Thyroid gland (tissue), 4 donors: ENCODE measurements at regions not wholly inside any gene's neighbourhood (a gene's known extent, or its start where the extent isn't known, plus 50 kb on each side); places are given as distances from the start of the nearest gene placed in this dataset. TPM values are rescaled to one million over a fixed set of nuclear protein-coding genes. Genes with fewer than 3 reads are reported as not detected.
"Not testable (repeated sequence)": the region's sequence is repeated elsewhere in the genome, so short reads cannot be mapped to it uniquely, and the experiment has no call there.

Experiments used
- DNase-seq, 2 donors: peaks; one replicate each; pipeline ENCODE4 v3.0.0-alpha.2; 2019
- H3K27ac ChIP-seq, 3 donors: fragments of 200-600 bp; sonication (generic); 1 replicate in 2 of 3; 2 replicates in 1 of 3; pipeline ENCODE4 v1.5.1; 2016 to 2019; ENCODE audit warnings: mild to moderate bottlenecking in 1 of 3, moderate library complexity in 1 of 3
- H3K27me3 ChIP-seq: fragments of 200-600 bp; sonication (generic); one replicate; pipeline ENCODE4 v1.5.1; 2019
- H3K36me3 ChIP-seq, 2 donors: fragments of 200-600 bp; sonication (generic); one replicate each; pipeline ENCODE4 v1.5.1; 2016 to 2019
- H3K4me1 ChIP-seq, 2 donors: fragments of 200-600 bp; sonication (generic); one replicate each; pipeline ENCODE4 v1.5.1; 2017 to 2019
- H3K4me3 ChIP-seq, 3 donors: fragments of 200-600 bp; sonication (generic); replicated peaks in 1 of 3; 1 replicate in 2 of 3; 2 replicates in 1 of 3; pipeline ENCODE4 v1.5.1; 2016; ENCODE audit warnings: mild to moderate bottlenecking in 1 of 3
- H3K9me3 ChIP-seq: fragments of 200-600 bp; sonication (generic); one replicate; pipeline ENCODE4 v1.5.1; 2017
- CTCF ChIP-seq, 6 experiments: fragments of 200-600 bp in 3 of 6; fragments of 450-650 bp in 3 of 6; sonication (generic) in 3 of 6; IDR thresholded peaks; one replicate each; pipeline ENCODE4 v1.5.1; 2016 to 2019; ENCODE audit warnings: antibody characterized with exemption in 6 of 6, mild to moderate bottlenecking in 2 of 6, inconsistent platforms in 1 of 6, moderate library complexity in 1 of 6
- POLR2A ChIP-seq, 2 donors: fragments of 450-650 bp; IDR thresholded peaks; one replicate each; pipeline ENCODE4 v1.6.1; 2017; ENCODE audit warnings: antibody characterized with exemption in 2 of 2, mild to moderate bottlenecking in 2 of 2, moderate library complexity in 1 of 2
- WGBS, 2 donors: methylation state at CpG; one replicate each; pipeline ENCODE4 v1.1.5; 2017; 5-methylcytosine and 5-hydroxymethylcytosine counted together
- intact Hi-C: fragments of 100-400 bp; cut with DNase I; formaldehyde crosslinking; loops from one replicate; pipeline ENCODE4 v1.15.1; 2023
- small RNA-seq: library from RNA; depleted of rRNA; stranded (forward); fragments of <200 nt; gene quantifications from one replicate; pipeline ENCODE3, GENCODE V24; 2016

DNA sequence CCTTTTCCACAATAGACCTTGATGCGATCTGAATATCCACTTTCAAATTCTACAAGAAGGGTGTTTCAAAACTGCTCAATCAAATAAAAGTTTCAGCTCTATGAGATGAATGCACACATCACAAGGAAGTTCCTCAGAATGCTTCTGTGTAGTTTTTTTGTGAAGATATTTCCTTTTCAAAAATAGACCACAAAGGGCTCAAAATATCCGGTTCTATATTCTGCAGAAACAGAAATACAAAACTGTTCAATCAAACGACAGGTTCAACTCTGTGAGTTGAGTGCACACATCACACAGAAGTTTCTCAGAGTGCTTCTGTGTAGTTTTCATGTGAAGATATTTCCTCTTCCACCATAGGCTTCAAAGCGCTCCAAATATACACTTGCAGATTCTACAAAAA, 293.9 kb upstream of the DEFB115 start:
- WGBS, 2 donors: 76 to 83% methylated on average over 4 of the region's 4 CpGs
- no peaks in the 10 kb centered on the region for H3K4me1 ChIP-seq

GRCh38 chr20:30975859-30976258, 281.6 kb upstream of the DEFB115 start:
- H3K4me1 ChIP-seq, intact Hi-C loops, H3K9me3 ChIP-seq, H3K4me3 ChIP-seq, H3K27me3 ChIP-seq, H3K36me3 ChIP-seq, H3K27ac ChIP-seq, DNase-seq: not testable (repeated sequence)
- 79 to 84% methylated on average over 7 to 10 of the region's 13 CpGs for WGBS, 2 donors

More for the DNA sequence above, 293.9 kb upstream of the DEFB115 start:
- no peak for DNase-seq
- no peaks in the 10 kb centered on the region for H3K27me3 ChIP-seq
- TF ChIP-seq POLR2A (IDR thresholded peaks at IDR 0.05) (no peak), CTCF (IDR thresholded peaks at IDR 0.05) (no peak)
- H3K27ac ChIP-seq: no peak overlapping the region
- intact Hi-C loops: no loop called here
- H3K36me3 ChIP-seq: no peaks in the 10 kb centered on the region
- no peak overlapping the region for H3K4me3 ChIP-seq
- H3K9me3 ChIP-seq: no peaks in the 10 kb centered on the region

GRCh38 chr20:30985386-30985785, 272.1 kb upstream of the DEFB115 start:
- DNase-seq: no peak
- no peaks in the 10 kb centered on the region for H3K36me3 ChIP-seq

More at GRCh38 chr20:30985386-30985785, 272.1 kb upstream of the DEFB115 start:
- Histone ChIP-seq H3K4me3 (no peak overlapping the region), H3K9me3 (no peaks in the 10 kb centered on the region), H3K27ac (no peak overlapping the region), H3K4me1 (no peaks in the 10 kb centered on the region), H3K27me3 (no peaks in the 10 kb centered on the region)
- TF ChIP-seq CTCF (IDR thresholded peaks at IDR 0.05) (no peak), POLR2A (IDR thresholded peaks at IDR 0.05) (no peak)
- intact Hi-C loops: no loop called here
- WGBS, 2 donors: 92 to 94% methylated on average over 18 of the region's 18 CpGs

Small RNA genes in the stretch of these regions (small RNA-seq; reads per million reads assigned to genes)
- gene RNA5SP528: not detected
